Fibroblast of gingiva (primary cell): ENCODE measurements at regions not wholly inside any gene's neighbourhood (a gene's known extent, or its start where the extent isn't known, plus 50 kb on each side); places are given as distances from the start of the nearest gene placed in this dataset.
A peak's percentile ranks its signal among the peaks of the same experiment; 100 is the strongest.

ENCODE experiments used
- DNase-seq: peaks from one replicate; pipeline ENCODE4 v3.0.0-alpha.2; 2011; ENCODE audit warnings: low read depth

DNA sequence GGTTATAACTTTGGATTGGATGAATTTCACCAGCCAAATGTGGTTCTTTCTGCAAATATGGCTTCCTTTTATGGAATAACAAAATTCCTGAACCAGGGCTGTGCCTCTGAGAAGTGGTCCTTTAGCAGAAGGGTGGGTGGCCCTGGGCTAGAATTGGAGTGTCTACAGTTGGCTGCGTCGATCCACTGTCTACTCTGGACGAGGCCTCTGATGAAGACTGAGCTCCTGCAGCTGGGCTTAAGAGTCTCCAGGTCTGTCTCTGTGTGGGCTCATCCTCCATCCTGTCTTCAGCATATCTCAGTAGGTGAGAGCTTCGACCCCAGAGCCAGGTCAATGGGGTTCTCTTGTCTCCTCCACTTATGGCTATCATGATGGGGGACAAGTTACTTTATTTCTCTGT lies 166.3 kb upstream of the PMEPA1 start:
- no peak for DNase-seq

- no peak for DNase-seq
Measured at GRCh38 chr20:57874141-57874540, 164.3 kb upstream of the PMEPA1 start.

- DNase-seq = no peak
Measured at GRCh38 chr20:57872816-57873409, 163.1 kb upstream of the PMEPA1 start.

GRCh38 chr20:57871237-57871632 lies 161.4 kb upstream of the PMEPA1 start:
- DNase-seq = no peak

DNA sequence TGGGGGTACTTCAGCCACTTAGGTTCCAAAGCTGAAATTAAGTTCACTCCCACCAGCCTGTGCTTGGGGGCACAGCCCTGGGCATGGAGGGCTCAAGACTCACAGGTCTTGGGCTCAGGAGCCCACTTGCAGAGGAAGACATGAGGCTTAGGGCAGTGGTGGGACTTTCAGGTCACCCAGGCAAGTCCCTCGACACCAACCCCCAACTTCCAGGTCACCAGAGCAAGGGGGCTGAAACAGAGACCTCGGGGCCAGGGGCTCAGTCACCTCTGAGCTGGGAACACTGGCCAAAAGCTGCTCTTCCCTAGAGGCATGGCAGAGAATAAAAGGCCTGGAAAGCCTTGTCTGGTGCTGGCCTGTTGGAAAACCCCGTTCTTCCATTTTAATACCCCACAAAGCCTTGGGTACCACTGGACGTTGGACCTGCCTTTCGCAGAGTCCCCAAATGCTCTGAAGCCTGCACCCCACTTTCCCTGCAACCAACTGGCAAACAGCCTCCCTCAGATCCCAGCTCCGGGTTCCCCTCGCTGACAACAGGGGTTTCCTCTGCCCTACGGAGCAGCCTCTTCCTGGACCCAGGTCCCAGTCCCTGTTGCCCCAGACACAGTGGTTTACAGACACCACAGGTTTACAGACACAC lies 160.9 kb upstream of the PMEPA1 start:
- no peak for DNase-seq

DNA sequence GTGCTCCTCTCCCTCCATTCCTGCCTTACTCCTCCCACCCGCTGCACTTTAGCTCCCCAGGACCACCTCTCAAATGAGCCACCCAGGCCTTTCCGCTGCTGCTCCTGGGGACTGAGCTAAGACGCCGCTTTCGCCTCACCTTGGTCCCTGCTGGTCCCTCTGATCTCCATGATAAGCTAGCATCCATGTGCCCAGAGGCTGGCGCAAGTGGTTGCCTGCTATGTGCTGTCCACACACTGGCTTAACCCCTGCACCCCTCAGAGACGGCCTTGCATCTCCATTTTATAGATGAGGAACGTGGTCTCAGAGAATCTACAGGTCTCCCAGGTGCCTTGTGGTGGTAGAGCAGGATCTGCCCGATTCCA lies 160.1 kb upstream of the PMEPA1 start:
- DNase-seq = no peak

- DNase-seq = no peak
Measured at GRCh38 chr20:57869291-57869950, 159.6 kb upstream of the PMEPA1 start.

DNA sequence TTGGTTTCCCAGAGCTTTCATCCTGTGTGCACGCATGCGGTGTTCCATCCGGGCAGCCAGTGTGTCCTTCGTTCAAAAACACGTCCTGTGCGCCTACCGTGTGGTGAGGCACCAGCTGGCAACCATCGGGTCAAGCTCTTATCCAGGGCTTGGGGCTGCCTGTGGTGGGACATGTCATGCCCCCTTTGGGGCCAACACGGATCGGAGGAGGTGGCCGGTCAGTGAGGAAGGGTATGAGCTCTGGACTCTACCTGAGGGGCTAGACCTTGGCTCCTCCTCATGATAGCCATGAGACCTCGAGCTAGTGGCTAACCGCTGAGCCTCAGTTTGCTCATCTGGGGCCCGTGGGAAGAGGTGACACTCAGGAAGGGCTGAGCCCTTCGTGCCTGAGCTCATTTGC lies 158.5 kb upstream of the PMEPA1 start:
- DNase-seq = no peak

DNA sequence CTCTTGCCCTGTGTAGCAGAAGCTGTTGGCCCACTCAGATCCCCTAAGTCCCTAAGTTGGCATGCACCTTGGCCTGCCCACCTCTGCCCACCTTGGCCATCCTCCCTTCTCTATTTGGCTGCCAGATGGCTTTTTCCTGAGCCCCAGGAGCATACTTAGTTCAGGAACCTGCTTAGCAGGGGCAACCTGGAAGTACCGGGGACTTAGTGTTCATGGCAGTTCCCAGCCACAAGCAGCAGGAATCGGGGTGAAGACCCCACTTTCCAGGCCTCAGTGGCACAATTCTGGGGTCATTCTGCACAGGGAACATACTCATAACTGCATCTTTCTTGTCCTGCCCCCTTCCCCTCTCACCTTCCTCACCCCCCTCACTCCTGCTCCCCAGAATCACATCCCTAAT lies 158.0 kb upstream of the PMEPA1 start:
- DNase-seq = no peak

- DNase-seq = no peak
Measured at GRCh38 chr20:57867181-57867803, 157.5 kb upstream of the PMEPA1 start.

DNA sequence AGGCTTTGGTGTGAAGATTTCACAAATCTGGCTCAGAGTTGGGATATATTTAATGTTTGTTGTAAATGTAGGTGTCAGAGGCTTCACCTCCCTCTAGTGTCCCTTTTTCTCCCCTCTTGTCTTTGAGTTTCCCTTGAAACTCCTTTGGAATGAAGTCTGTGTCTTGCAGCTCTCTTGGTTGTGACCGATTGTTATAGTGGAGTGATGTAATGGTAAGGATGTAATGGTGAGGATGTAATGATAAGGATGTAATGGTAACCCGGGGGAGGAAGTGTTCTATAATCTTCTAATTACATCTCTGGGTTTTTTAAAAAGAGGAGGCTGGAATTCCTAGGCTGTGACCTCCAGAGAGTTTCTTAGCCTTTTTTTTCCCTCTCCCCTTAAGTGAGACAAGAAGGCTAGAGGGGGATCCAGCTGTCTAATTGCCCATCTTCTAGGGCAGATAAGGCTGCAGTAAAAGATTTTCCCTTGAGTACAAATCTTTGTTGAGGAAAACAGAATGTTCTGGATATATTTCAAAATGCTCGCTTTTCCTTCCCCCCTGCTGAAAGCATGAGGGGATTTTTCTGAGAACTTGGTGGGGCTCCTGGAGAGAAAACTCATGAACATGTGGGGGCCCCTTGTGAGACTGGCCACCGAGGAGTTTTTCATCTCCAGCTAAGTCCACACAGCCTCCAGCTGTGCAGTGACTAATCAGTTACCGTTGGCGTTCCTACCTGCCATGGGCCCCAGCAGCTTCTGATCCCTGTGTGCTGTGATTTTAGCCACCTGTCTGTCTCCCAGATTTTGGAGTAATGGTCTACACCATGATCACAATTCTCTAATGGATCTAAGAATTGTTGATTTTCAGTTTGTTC lies 156.7 kb upstream of the PMEPA1 start:
- no peak for DNase-seq

DNA sequence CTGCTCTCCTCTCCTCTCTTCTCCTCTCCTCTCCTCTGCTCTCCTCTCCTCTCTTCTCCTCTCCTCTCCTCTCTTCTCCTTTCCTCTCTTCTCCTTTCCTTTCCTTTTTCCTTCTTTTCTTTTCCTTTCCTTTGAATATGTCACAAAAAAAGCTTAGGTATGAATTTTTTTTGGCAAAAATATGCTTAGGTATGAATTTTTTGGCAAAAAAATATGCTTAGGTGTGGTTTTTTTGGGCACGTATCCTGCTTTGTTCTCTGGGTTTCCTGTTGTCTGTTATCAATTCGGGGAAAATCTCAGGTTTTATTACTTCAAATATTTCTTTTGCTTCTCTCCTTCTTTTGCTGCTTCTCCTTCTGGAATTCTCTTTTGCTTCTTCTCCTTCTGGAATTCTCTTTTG lies 155.5 kb upstream of the PMEPA1 start:
- DNase-seq = no peak

GRCh38 chr20:57860576-57860975 lies 150.8 kb upstream of the PMEPA1 start:
- DNase-seq = no peak

GRCh38 chr20:57857969-57858368 lies 148.2 kb upstream of the PMEPA1 start:
- DNase-seq = no peak

DNA sequence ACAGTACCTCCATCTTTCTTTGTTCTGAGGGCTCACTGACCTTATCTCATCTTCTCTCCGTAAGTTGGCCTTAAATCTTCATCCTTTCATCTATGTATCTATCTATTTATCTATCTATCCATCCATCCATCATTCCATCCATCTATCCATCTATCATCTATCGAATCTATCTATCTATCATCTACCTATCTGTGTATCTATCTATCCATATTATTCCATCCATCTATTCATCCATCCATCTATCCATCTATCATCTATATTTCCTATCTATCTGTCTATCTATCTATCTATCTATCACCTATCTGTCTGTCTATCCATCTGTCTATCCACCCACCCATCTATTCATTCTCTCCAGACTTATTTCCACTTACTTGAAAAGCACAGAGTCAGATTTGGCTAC lies 147.3 kb upstream of the PMEPA1 start:
- no peak for DNase-seq

- DNase-seq = no peak
Measured at GRCh38 chr20:57856658-57857057, 146.8 kb upstream of the PMEPA1 start.

GRCh38 chr20:57851796-57852195 lies 142.0 kb upstream of the PMEPA1 start:
- DNase-seq = no peak

- no peak for DNase-seq
Measured at GRCh38 chr20:57851025-57851682, 141.3 kb upstream of the PMEPA1 start.

DNA sequence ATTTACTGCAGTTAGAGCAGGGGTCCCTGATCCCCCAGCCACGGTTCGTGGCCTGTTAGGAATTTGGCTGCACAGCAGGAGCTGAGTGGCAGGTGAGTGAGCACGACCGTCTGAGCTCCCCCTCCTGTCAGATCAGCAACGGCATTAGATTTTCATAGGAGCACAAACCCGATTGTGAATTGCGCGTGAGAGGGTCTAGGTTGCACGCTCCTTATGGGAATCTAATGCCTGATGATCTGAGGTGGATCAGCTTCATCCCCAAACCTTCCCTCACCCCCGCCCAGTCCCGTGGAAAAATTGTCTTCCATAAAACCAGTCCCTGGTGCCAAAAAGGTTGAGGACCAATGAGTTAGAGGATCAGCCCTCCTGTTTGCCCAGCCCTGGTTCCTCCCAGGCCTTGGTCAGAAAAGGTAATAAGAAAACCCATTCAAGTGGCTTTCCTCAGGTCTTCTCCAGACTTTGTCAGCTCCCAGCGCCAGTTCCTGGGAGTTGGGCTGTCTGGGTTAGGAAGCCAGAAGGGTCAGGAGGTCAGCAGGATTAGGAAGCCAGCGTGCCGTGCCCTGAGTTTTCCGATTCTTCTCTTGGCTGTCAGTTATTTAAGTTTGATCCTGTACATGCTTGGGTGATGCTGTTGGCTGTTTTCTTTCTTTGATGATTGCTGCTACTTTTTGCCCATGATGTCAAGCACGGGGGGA lies 139.9 kb upstream of the PMEPA1 start:
- DNase-seq = no peak

- DNase-seq = peak; percentile 80
Measured at GRCh38 chr20:57849121-57849520, 139.3 kb upstream of the PMEPA1 start.

DNA sequence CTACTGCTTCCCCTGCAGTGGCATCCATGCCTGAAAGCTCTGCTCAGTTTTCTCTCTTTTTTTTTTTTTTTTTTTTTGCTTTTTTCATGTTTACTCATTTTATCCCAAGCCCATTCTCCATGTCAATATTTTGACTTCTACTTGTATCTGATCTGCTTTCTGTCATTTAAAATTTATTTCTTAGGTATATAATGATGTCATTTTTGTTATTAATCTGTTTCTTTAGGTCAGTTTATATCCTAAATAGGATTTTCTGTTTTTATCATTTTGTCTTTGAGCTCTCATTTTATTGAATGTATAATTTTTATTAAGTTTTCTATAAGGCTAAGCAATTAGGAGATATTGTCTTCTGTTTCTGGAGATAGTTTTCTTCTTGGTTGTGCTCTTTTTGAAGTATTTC lies 138.5 kb upstream of the PMEPA1 start:
- no peak for DNase-seq
